ENCODE measurements at regions not wholly inside any gene's neighbourhood (a gene's known extent, or its start where the extent isn't known, plus 50 kb on each side); places are given as distances from the start of the nearest gene placed in this dataset.

DNA sequence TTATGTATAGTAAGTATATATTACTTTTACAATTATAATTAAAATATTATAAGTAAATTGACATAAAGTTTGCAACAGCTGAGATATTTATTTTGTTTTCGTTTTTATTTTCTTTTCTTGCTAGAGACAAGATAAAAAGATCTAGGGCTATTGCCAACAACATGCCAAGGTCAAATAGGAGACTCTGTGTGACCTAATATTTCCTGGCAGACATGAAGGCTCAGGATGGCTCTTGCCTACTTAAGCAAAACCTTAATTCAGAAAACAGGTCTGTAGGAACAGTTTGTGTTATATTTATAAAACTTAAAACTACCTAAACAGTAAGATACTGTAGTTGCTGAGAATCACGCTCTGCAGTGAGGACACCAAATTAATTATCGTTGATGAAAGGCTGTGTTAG, 145.2 kb downstream of the RFC3 start:
- TF ChIP-seq, protein P1, sequence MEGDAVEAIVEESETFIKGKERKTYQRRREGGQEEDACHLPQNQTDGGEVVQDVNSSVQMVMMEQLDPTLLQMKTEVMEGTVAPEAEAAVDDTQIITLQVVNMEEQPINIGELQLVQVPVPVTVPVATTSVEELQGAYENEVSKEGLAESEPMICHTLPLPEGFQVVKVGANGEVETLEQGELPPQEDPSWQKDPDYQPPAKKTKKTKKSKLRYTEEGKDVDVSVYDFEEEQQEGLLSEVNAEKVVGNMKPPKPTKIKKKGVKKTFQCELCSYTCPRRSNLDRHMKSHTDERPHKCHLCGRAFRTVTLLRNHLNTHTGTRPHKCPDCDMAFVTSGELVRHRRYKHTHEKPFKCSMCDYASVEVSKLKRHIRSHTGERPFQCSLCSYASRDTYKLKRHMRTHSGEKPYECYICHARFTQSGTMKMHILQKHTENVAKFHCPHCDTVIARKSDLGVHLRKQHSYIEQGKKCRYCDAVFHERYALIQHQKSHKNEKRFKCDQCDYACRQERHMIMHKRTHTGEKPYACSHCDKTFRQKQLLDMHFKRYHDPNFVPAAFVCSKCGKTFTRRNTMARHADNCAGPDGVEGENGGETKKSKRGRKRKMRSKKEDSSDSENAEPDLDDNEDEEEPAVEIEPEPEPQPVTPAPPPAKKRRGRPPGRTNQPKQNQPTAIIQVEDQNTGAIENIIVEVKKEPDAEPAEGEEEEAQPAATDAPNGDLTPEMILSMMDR (conservative IDR thresholded peaks at IDR 0.05; ENCODE audit: low read length): no peak
- no peak for TF ChIP-seq EZH2phosphoT487 (IDR thresholded peaks at IDR 0.05; ENCODE audit: borderline replicate concordance)
